ENCODE measurements at regions not wholly inside any gene's neighbourhood (a gene's known extent, or its start where the extent isn't known, plus 50 kb on each side); places are given as distances from the start of the nearest gene placed in this dataset.

DNA sequence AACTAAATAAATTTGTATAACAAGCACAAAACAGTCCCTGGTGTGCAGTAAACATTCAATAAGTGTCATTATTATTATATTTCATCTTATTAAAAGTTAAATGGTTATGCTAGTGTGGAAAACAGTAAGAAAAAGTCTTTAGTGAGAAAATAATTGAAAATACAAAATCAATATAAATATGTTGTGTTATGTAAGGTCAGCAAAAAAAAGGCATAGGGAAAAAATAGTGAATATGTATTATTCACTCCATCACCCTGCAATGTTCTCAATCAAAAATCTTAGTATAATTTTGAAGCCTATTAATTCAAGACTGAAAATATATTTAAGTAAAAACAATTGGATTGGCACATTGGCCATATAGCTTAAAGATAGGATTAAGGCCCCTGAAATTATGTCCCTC lies 63.3 kb upstream of the KCNMB2 start:
- Histone ChIP-seq H2BK120ac (replicated peaks; ENCODE audit: low read depth, low read length) (no peak overlapping the region), H3K18ac (ENCODE audit: extremely low read depth, low read length) (no peak overlapping the region), H3K4me3 (ENCODE audit: extremely low read depth in 1 of 4, insufficient read depth in 2 of 4, low read depth in 3 of 4, low read length in 4 of 4) (no peak overlapping the region), H3K79me2 (ENCODE audit: control insufficient read depth in 1 of 2, insufficient read depth in 2 of 2, low read length in 2 of 2) (no peaks in the 10 kb centered on the region), H4K91ac (replicated peaks; ENCODE audit: insufficient read length, low read length) (no peak overlapping the region), H3K4me2 (ENCODE audit: insufficient read depth in 1 of 2, low read depth in 2 of 2, low read length in 2 of 2) (no peak overlapping the region), H4K5ac (ENCODE audit: insufficient read length, low read depth, low read length) (no peak overlapping the region), H3K23ac (ENCODE audit: insufficient read length) (no peak overlapping the region), H3K79me1 (ENCODE audit: low read depth, low read length) (no peaks in the 10 kb centered on the region), H3K14ac (ENCODE audit: insufficient read length) (no peak overlapping the region), H2AFZ (ENCODE audit: low read length) (no peak overlapping the region), H3K36me3 (ENCODE audit: control insufficient read depth in 2 of 4, insufficient read depth in 4 of 4, low read length in 3 of 4) (no peaks in the 10 kb centered on the region), H4K20me1 (replicated peaks in 1 of 2; ENCODE audit: control insufficient read depth in 1 of 2, insufficient read depth in 2 of 2, low read length in 2 of 2) (no peaks in the 10 kb centered on the region), H2BK5ac (ENCODE audit: low read depth, low read length) (no peak overlapping the region), H2AK5ac (ENCODE audit: low read depth, low read length) (no peak overlapping the region), H3K4ac (replicated peaks; ENCODE audit: insufficient read length, low read depth, low read length) (no peak overlapping the region), H3K9me3 (ENCODE audit: insufficient read depth in 2 of 2, low read depth in 1 of 2, low read length in 1 of 2) (no peaks in the 10 kb centered on the region), H3K23me2 (ENCODE audit: low read depth, low read length) (no peaks in the 10 kb centered on the region; the same call in 1 of the 2 replicates), H2BK12ac (ENCODE audit: low read depth, low read length) (no peak overlapping the region), H2BK15ac (ENCODE audit: low read length) (no peak overlapping the region), H3K27ac (ENCODE audit: low read depth, low read length) (no peak overlapping the region), H4K8ac (ENCODE audit: extremely low read depth, insufficient read depth, low read length) (no peak overlapping the region), H3K56ac (replicated peaks; ENCODE audit: insufficient read length, low read depth, low read length) (no peak overlapping the region), H3K9ac (replicated peaks in 1 of 4; ENCODE audit: extremely low read depth in 1 of 4, low read depth in 3 of 4, low read length in 3 of 4) (no peak overlapping the region), H2BK20ac (ENCODE audit: low read length) (no peak overlapping the region), H3K4me1 (replicated peaks in 1 of 4; ENCODE audit: control insufficient read depth in 3 of 4, insufficient read depth in 4 of 4, low read length in 3 of 4) (no peaks in the 10 kb centered on the region), H3K27me3 (replicated peaks in 1 of 4; ENCODE audit: control insufficient read depth in 3 of 4, extremely low read depth in 1 of 4, insufficient read depth in 3 of 4, low read length in 3 of 4) (no peaks in the 10 kb centered on the region)
- ChIA-PET POLR2A (ENCODE audit: partially characterized antibody) (no interaction called here), CTCF (ENCODE audit: partially characterized antibody) (interaction anchor here (1.9 kb wide), 1 partner anchor 10 kb away, joined by 5 read pairs; no protein-coding TSS in a partner anchor)
- no peak for FAIRE-seq
- TF ChIP-seq POLR2A (IDR thresholded peaks at IDR 0.05; ENCODE audit: control extremely low read depth in 1 of 2, low read depth in 2 of 2, low read length in 2 of 2) (no peak), SRF (IDR thresholded peaks at IDR 0.05; ENCODE audit: low read depth, low read length) (no peak), SAP30 (IDR thresholded peaks at IDR 0.05; ENCODE audit: insufficient read depth, insufficient replicate concordance, low read length) (no peak), NRF1 (IDR thresholded peaks at IDR 0.05; ENCODE audit: low read depth, low read length) (no peak), JUN (IDR thresholded peaks at IDR 0.05; ENCODE audit: low read depth, low read length) (no peak), HDAC2 (IDR thresholded peaks at IDR 0.05; ENCODE audit: borderline replicate concordance in 1 of 2, low read depth in 2 of 2, low read length in 2 of 2) (no peak), CHD1 (IDR thresholded peaks at IDR 0.05; ENCODE audit: low read depth, low read length) (no peak), CBX5 (IDR thresholded peaks at IDR 0.05; ENCODE audit: low read depth, low read length) (no peak), KDM4A (IDR thresholded peaks at IDR 0.05; ENCODE audit: low read depth, low read length, severe bottlenecking) (no peak)
- no peak for DNase-seq (ENCODE audit: low read depth in 1 of 2, low spot score in 2 of 2)
